ENCODE measurements at regions not wholly inside any gene's neighbourhood (a gene's known extent, or its start where the extent isn't known, plus 50 kb on each side); places are given as distances from the start of the nearest gene placed in this dataset.

GRCh38 chr10:29028486-29028885 is 260.4 kb upstream of the LYZL1 start:
- no peak for TF ChIP-seq ZNF223 (tag by site-specific recombination; IDR thresholded peaks at IDR 0.05)
- TF ChIP-seq ZFP41 (tag by site-specific recombination; IDR thresholded peaks at IDR 0.05; ENCODE audit: borderline replicate concordance): no peak
- no peak for TF ChIP-seq KLF17 (tag by site-specific recombination; IDR thresholded peaks at IDR 0.05)
- TF ChIP-seq ZNF140 (tag by site-specific recombination; IDR thresholded peaks at IDR 0.05): no peak
- TF ChIP-seq BCL11B (tag by site-specific recombination; IDR thresholded peaks at IDR 0.05; ENCODE audit: low read depth): no peak
- TF ChIP-seq ZNF639 (tag by site-specific recombination; IDR thresholded peaks at IDR 0.05): no peak
- no peak for TF ChIP-seq ZEB2 (tag by site-specific recombination; IDR thresholded peaks at IDR 0.05)
- H3K27ac ChIP-seq (ENCODE audit: extremely low read depth, low read depth, low read length): no peak overlapping the region
- no peaks in the 10 kb centered on the region for H3K9me3 ChIP-seq (ENCODE audit: control insufficient read depth, insufficient read depth, low read depth, low read length)
- ChIA-PET POLR2A (no interaction called here), CTCF (no interaction called here)
- H3K4me3 ChIP-seq (ENCODE audit: low read depth, low read length): no peak overlapping the region
- peaks cover 5% of the 10 kb centered on the region; the same call in 1 of the 2 replicates for H3K4me1 ChIP-seq (ENCODE audit: control insufficient read depth, insufficient read depth, low read length)
- no peaks in the 10 kb centered on the region for H3K36me3 ChIP-seq (ENCODE audit: control insufficient read depth in 2 of 2, insufficient read depth in 1 of 2, low read length in 2 of 2)

- POLR2A ChIA-PET: no interaction called here
- Histone ChIP-seq H3K4me1 (ENCODE audit: control insufficient read depth, insufficient read depth, low read length) (no peaks in the 10 kb centered on the region), H3K9me3 (ENCODE audit: control insufficient read depth, insufficient read depth, low read depth, low read length) (no peaks in the 10 kb centered on the region), H3K4me3 (ENCODE audit: low read depth, low read length) (no peak overlapping the region), H3K27ac (ENCODE audit: extremely low read depth, low read depth, low read length) (no peak overlapping the region), H3K36me3 (ENCODE audit: control insufficient read depth in 2 of 2, insufficient read depth in 1 of 2, low read length in 2 of 2) (no peaks in the 10 kb centered on the region)
- CTCF ChIA-PET: no interaction called here
- TF ChIP-seq ZNF132 (tag by site-specific recombination; IDR thresholded peaks at IDR 0.05; ENCODE audit: borderline replicate concordance): no peak
- TF ChIP-seq ZSCAN4 (tag by site-specific recombination; IDR thresholded peaks at IDR 0.05): no peak
- no peak for TF ChIP-seq ZNF398 (tag by site-specific recombination; IDR thresholded peaks at IDR 0.05)
- no peak for TF ChIP-seq PRDM2 (tag by site-specific recombination; IDR thresholded peaks at IDR 0.05; ENCODE audit: borderline replicate concordance)
- no peak for TF ChIP-seq ZNF223 (tag by site-specific recombination; IDR thresholded peaks at IDR 0.05)
- TF ChIP-seq REST (tag by site-specific recombination; IDR thresholded peaks at IDR 0.05): no peak
- TF ChIP-seq ZNF133 (tag by site-specific recombination; IDR thresholded peaks at IDR 0.05): no peak
- no peak for TF ChIP-seq ZNF621 (tag by site-specific recombination; IDR thresholded peaks at IDR 0.05)
- TF ChIP-seq ZBTB8A (tag by site-specific recombination; IDR thresholded peaks at IDR 0.05): no peak
- no peak for TF ChIP-seq ZNF629 (tag by site-specific recombination; IDR thresholded peaks at IDR 0.05)
- TF ChIP-seq MEIS1 (CRISPR knock-in tag; IDR thresholded peaks at IDR 0.05; ENCODE audit: borderline replicate concordance): no peak
These were observed 258.0 kb upstream of the LYZL1 start for GRCh38 chr10:29030900-29031299.
